T-cell (primary cell): ENCODE measurements at regions not wholly inside any gene's neighbourhood (a gene's known extent, or its start where the extent isn't known, plus 50 kb on each side); places are given as distances from the start of the nearest gene placed in this dataset.

ENCODE experiments used
- ATAC-seq, 4 experiments: fragments of 200-7000 bp in 3 of 4; fragments of 150-1000 bp in 1 of 4; cut with Tn5 transposase; replicated peaks in 1 of 4; 1 replicate in 3 of 4; 2 replicates in 1 of 4; pipeline ENCODE4 v1.10.0; 2021; ENCODE audit warnings: moderate library complexity in 3 of 4, mild to moderate bottlenecking in 2 of 4, moderate number of reproducible peaks in 1 of 4
- CTCF ChIA-PET, 2 donors: fragments of 300-600 bp; sonication (Branson Sonifier 250); formaldehyde crosslinking; loops; one replicate each; lab custom pipeline; 2022; ENCODE audit warnings: antibody characterized with exemption in 2 of 2; lab: Charles Lee
- POLR2A ChIA-PET, 2 donors: fragments of 300-600 bp; sonication (Branson Sonifier 250); formaldehyde crosslinking; loops; one replicate each; lab custom pipeline; 2022; ENCODE audit warnings: antibody characterized with exemption in 2 of 2; lab: Charles Lee
- DNase-seq, 35 experiments: peaks; one replicate each; pipeline versions ENCODE4 v3.0.0 to v3.0.0-alpha.2; 2013 to 2023
- H3K27ac ChIP-seq: one replicate; pipeline ENCODE4 v1.5.1; 2013; ENCODE audit warnings: low read length
- H3K27me3 ChIP-seq, 2 experiments: replicated peaks in 1 of 2; 1 replicate in 1 of 2; 2 replicates in 1 of 2; pipeline versions ENCODE4 v1.6.1 to v1.7.0; 2013; ENCODE audit warnings: low read length in 1 of 2, mixed read lengths in 1 of 2; ENCODE audit not compliant: control insufficient read depth in 2 of 2, insufficient read depth in 2 of 2; ENCODE audit errors: extremely low read depth in 1 of 2
- H3K36me3 ChIP-seq, 2 donors: 1 replicate in 1 of 2; 2 replicates in 1 of 2; pipeline versions ENCODE4 v1.6.1 to v1.7.0; 2013; ENCODE audit warnings: low read length in 1 of 2; ENCODE audit not compliant: control insufficient read depth in 2 of 2, insufficient read depth in 1 of 2; ENCODE audit errors: extremely low read depth in 1 of 2
- H3K4me1 ChIP-seq, 2 experiments: 1 replicate in 1 of 2; 2 replicates in 1 of 2; pipeline versions ENCODE4 v1.6.1 to v1.7.0; 2013; ENCODE audit warnings: low read length in 2 of 2, mixed read lengths in 1 of 2; ENCODE audit not compliant: insufficient read depth in 2 of 2, control insufficient read depth in 1 of 2; ENCODE audit errors: extremely low read depth in 1 of 2
- H3K4me3 ChIP-seq, 2 donors: 1 replicate in 1 of 2; 2 replicates in 1 of 2; pipeline versions ENCODE4 v1.5.1 to v1.7.0; 2013; ENCODE audit warnings: mild to moderate bottlenecking in 2 of 2, low read length in 1 of 2, moderate library complexity in 1 of 2; ENCODE audit not compliant: control insufficient read depth in 1 of 2; ENCODE audit errors: extremely low read depth in 1 of 2
- H3K9me3 ChIP-seq: 2 replicates; pipeline ENCODE4 v1.7.0; 2013
- H3K27ac Mint-ChIP-seq, 2 donors: one replicate each; pipeline ENCODE4 v1.8.0; 2020 to 2021; ENCODE audit warnings: mild to moderate bottlenecking in 2 of 2, mixed read lengths in 2 of 2
- H3K27me3 Mint-ChIP-seq, 2 donors: one replicate each; pipeline ENCODE4 v1.8.0; 2021 to 2022; ENCODE audit warnings: mixed read lengths in 2 of 2
- H3K36me3 Mint-ChIP-seq: one replicate; pipeline ENCODE4 v1.8.0; 2021; ENCODE audit warnings: mixed read lengths
- H3K4me1 Mint-ChIP-seq, 3 donors: one replicate each; pipeline ENCODE4 v1.8.0; 2020 to 2022; ENCODE audit warnings: mixed read lengths in 3 of 3, mild to moderate bottlenecking in 1 of 3
- H3K4me3 Mint-ChIP-seq, 3 donors: one replicate each; pipeline ENCODE4 v1.8.0; 2020 to 2022; ENCODE audit warnings: mild to moderate bottlenecking in 3 of 3, mixed read lengths in 3 of 3, moderate library complexity in 3 of 3
- H3K9me3 Mint-ChIP-seq, 3 donors: one replicate each; pipeline ENCODE4 v1.8.0; 2020 to 2022; ENCODE audit warnings: mixed read lengths in 3 of 3
- WGBS: methylation state at CpG from one replicate; pipeline ENCODE4 v1.1.5; 2013; ENCODE audit warnings: missing lambda C conversion rate; ENCODE audit not compliant: insufficient coverage; 5-methylcytosine and 5-hydroxymethylcytosine counted together

DNA sequence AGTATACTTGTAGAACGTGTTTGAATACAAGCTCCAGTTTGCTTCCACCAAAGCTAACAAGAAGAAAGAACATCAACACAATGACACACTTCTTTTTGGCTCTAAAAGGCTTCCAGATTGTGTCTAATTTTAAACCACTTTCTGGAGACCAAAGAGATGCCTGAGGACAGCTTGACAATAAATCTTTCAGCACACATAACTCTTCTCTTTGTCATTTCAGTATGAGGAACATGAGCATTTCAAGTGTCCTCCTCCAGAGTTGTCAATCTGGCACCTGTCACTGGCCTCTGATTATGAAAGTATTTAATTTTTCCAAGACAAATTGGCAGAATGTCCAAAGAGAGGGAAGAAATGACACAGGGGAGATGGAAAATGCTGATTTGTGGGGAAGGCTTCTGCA, 79.0 kb upstream of the TLR4 start:
- Mint-ChIP-seq H3K27me3 (no peaks in the 10 kb centered on the region), H3K4me3 (no peak overlapping the region), H3K9me3 (peaks cover 4 to 36% (median 28%) of the 10 kb centered on the region in 3 donors), H3K36me3 (no peaks in the 10 kb centered on the region), H3K4me1 (no peaks in the 10 kb centered on the region), H3K27ac (no peak overlapping the region)
- ATAC-seq: no peak
- CTCF ChIA-PET: no interaction called here
- H3K27me3 ChIP-seq: no peaks in the 10 kb centered on the region
- no peaks in the 10 kb centered on the region for H3K36me3 ChIP-seq
- no peak for DNase-seq
- 100% methylated on average over 1 of the region's 1 CpG for WGBS
- POLR2A ChIA-PET: no interaction called here
- no peaks in the 10 kb centered on the region for H3K4me1 ChIP-seq
- H3K4me3 ChIP-seq: no peak overlapping the region
- no peaks in the 10 kb centered on the region for H3K9me3 ChIP-seq
- no peak overlapping the region for H3K27ac ChIP-seq

DNA sequence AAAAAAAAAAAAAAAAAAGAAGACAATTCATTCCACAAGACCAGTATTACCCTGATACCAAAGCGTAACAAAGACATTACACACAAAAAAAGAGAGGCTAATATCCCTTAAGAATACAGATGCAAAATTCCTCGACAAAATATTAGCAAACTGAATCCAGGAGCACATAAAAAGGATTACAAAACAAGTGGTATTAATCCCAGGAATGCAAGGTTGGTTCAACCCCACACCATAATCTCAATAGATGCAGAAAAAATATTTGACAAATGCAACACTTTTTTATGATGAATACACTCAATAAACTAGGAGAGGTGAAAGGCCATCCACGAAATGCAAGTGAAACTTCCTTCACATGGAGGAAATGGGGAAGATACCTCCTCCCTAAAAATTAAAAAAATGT, 80.1 kb upstream of the TLR4 start:
- Histone ChIP-seq H3K4me3 (no peak overlapping the region), H3K36me3 (no peaks in the 10 kb centered on the region), H3K27me3 (no peaks in the 10 kb centered on the region), H3K9me3 (no peaks in the 10 kb centered on the region), H3K27ac (no peak overlapping the region), H3K4me1 (no peaks in the 10 kb centered on the region)
- 20% methylated on average over 1 of the region's 3 CpGs for WGBS
- POLR2A ChIA-PET: interaction anchor here in 1 of 2 donors (0.6 kb wide), 1 partner anchor 9 kb away, joined by 4 read pairs; no protein-coding TSS in a partner anchor
- peaks cover 4 to 36% (median 30%) of the 10 kb centered on the region in 3 donors for H3K9me3 Mint-ChIP-seq
- no peaks in the 10 kb centered on the region for H3K27me3 Mint-ChIP-seq
- no peak overlapping the region for H3K4me3 Mint-ChIP-seq
- no peaks in the 10 kb centered on the region for H3K36me3 Mint-ChIP-seq
- CTCF ChIA-PET: no interaction called here
- ATAC-seq (no peak), DNase-seq (peak in 1 of 35 experiments; percentile 2)
- no peaks in the 10 kb centered on the region for H3K4me1 Mint-ChIP-seq
- no peak overlapping the region for H3K27ac Mint-ChIP-seq

DNA sequence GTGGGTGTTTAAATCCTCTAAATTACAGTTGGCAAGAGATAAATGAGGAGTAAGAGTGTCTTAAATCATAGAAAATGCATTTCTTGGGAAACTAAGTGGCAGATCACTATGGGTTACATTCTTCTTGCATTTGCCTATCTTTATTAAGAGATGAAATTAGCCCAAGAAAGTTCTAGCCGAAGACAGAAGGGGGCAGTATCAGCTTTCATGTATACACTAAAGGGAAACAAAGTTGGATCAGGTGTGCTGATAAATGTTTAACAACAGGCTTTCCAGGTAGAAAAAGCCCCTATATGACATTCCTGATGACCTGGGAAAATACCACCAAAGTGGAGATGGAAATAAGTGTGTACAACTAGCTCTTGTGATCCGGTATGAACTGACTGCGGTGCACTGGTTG, 81.9 kb upstream of the TLR4 start:
- Histone ChIP-seq H3K9me3 (no peaks in the 10 kb centered on the region), H3K4me1 (no peaks in the 10 kb centered on the region), H3K27ac (no peak overlapping the region), H3K4me3 (no peak overlapping the region), H3K27me3 (no peaks in the 10 kb centered on the region), H3K36me3 (no peaks in the 10 kb centered on the region)
- ATAC-seq (no peak), DNase-seq (no peak)
- H3K27me3 Mint-ChIP-seq: no peaks in the 10 kb centered on the region
- H3K36me3 Mint-ChIP-seq: no peaks in the 10 kb centered on the region
- H3K9me3 Mint-ChIP-seq: peaks cover 4 to 36% (median 28%) of the 10 kb centered on the region in 3 donors
- H3K4me1 Mint-ChIP-seq: no peaks in the 10 kb centered on the region
- no peak overlapping the region for H3K27ac Mint-ChIP-seq
- H3K4me3 Mint-ChIP-seq: no peak overlapping the region
- WGBS: 100% methylated on average over 1 of the region's 3 CpGs
- ChIA-PET CTCF (no interaction called here), POLR2A (no interaction called here)

DNA sequence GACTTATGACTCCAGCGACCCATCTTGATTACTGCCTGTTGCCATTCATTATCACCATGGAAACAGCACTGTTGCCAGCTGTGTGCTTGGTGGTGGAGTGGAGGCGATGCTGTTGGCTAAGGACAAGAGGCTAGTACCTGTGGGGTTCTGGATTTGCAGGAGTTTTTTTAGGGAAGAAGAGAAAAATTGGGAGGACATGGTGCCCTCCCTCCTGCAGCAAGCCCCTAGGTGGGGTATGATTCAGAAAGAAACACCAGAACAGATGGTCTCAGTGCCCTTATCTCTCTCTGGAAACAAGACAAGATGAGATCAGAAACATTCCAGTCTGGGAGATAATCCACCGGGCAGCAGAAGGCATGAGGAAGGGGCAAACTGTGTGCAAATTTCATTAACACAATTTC, 87.8 kb upstream of the TLR4 start:
- Histone ChIP-seq H3K27ac (no peak overlapping the region), H3K4me1 (no peaks in the 10 kb centered on the region), H3K9me3 (no peaks in the 10 kb centered on the region), H3K4me3 (no peak overlapping the region), H3K27me3 (no peaks in the 10 kb centered on the region), H3K36me3 (no peaks in the 10 kb centered on the region)
- Mint-ChIP-seq H3K4me1 (no peaks in the 10 kb centered on the region), H3K27me3 (peaks cover 0 to 2% of the 10 kb centered on the region in 2 donors), H3K27ac (no peak overlapping the region), H3K9me3 (peaks cover 0 to 6% (median 4%) of the 10 kb centered on the region in 3 donors), H3K4me3 (no peak overlapping the region), H3K36me3 (no peaks in the 10 kb centered on the region)
- WGBS: 33% methylated on average over 1 of the region's 3 CpGs
- no peak for DNase-seq
- ChIA-PET POLR2A (no interaction called here), CTCF (no interaction called here)
- no peak for ATAC-seq

DNA sequence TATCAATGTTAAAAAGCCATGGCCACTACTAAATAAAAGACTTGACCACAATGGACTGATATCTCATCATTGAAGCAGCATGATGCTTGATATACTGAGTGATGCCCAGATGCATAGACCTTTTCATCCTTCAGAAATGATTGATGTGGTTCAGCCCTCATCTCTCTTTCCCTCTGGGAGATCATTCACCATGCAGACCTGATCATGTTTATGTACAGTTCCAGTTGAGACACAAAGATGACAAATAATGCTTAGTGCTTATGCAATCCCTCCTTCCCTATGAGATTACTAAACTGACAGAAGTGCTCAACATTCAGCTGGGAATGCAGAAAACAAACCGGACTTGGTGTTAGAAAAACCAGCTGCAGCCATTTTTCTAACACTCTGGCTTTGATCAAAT, 91.9 kb upstream of the TLR4 start:
- ChIA-PET CTCF (interaction anchor here in 1 of 2 donors (0.6 kb wide), 1 partner anchor 368 kb away, joined by 5 read pairs; no protein-coding TSS in a partner anchor), POLR2A (no interaction called here)
- H3K27me3 ChIP-seq: no peaks in the 10 kb centered on the region
- H3K9me3 Mint-ChIP-seq: peaks cover 0 to 11% (median 3%) of the 10 kb centered on the region in 3 donors
- no peak overlapping the region for H3K27ac Mint-ChIP-seq
- 45% methylated on average over 1 of the region's 1 CpG for WGBS
- no peaks in the 10 kb centered on the region for H3K9me3 ChIP-seq
- no peak for ATAC-seq
- H3K4me3 ChIP-seq: no peak overlapping the region
- DNase-seq: no peak
- no peaks in the 10 kb centered on the region for H3K36me3 ChIP-seq
- no peak overlapping the region for H3K27ac ChIP-seq
- no peaks in the 10 kb centered on the region for H3K36me3 Mint-ChIP-seq
- peaks cover 0 to 2% of the 10 kb centered on the region in 2 donors for H3K27me3 Mint-ChIP-seq
- no peaks in the 10 kb centered on the region for H3K4me1 ChIP-seq
- H3K4me3 Mint-ChIP-seq: no peak overlapping the region
- H3K4me1 Mint-ChIP-seq: no peaks in the 10 kb centered on the region

DNA sequence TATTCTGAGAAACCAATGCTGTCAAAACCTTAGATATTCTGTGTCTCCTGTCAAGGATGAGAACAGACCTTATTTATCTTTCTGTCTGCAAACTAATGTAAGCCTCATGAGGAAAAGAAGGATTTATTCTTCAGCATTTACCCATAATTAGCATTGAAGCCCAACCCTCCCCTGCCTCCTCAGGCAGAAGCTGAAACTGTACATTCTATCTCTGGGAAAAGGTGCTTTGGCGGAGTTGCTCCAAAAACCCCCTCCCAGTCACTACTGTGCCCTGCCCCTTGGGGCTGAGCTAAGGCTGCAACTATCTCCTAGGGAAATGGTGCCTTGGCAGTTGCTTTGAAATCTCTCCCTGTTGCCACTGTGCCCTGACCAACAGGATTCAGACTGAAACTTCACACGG, 106.2 kb upstream of the TLR4 start:
- Histone ChIP-seq H3K9me3 (no peaks in the 10 kb centered on the region), H3K27ac (no peak overlapping the region), H3K27me3 (no peaks in the 10 kb centered on the region), H3K4me1 (no peaks in the 10 kb centered on the region), H3K36me3 (no peaks in the 10 kb centered on the region), H3K4me3 (no peak overlapping the region)
- H3K27me3 Mint-ChIP-seq: no peaks in the 10 kb centered on the region
- ChIA-PET CTCF (no interaction called here), POLR2A (no interaction called here)
- H3K9me3 Mint-ChIP-seq: peaks cover 13 to 24% (median 21%) of the 10 kb centered on the region in 3 donors
- ATAC-seq (no peak), DNase-seq (no peak)
- H3K4me1 Mint-ChIP-seq: no peaks in the 10 kb centered on the region
- no peaks in the 10 kb centered on the region for H3K36me3 Mint-ChIP-seq
- H3K4me3 Mint-ChIP-seq: no peak overlapping the region
- 100% methylated on average over 2 of the region's 2 CpGs for WGBS
- H3K27ac Mint-ChIP-seq: no peak overlapping the region

DNA sequence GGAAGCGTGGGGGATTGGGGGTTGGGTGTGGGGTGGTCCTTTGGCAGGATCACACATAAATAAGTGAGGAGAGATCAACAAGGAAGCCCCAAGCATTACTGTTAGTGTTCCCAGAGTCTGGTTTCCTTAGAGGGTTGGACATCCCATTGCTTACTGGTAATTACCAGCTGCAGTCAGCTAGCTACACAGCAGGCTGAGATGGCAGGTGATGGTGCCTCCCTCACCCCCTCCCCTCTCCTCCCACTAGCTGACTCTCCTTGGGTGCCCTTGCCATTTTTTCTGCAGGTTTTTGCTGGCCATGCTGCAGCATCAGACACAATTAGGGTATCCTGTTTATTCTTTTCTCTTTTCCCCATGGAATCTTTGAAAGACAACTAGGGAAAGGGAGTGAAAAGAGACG, 107.5 kb upstream of the TLR4 start:
- CTCF ChIA-PET: no interaction called here
- no CpG with 5 or more reads among the region's 2 CpGs for WGBS
- Mint-ChIP-seq H3K9me3 (peaks cover 15 to 22% (median 19%) of the 10 kb centered on the region in 3 donors), H3K4me3 (no peak overlapping the region), H3K36me3 (no peaks in the 10 kb centered on the region), H3K4me1 (no peaks in the 10 kb centered on the region), H3K27ac (no peak overlapping the region), H3K27me3 (no peaks in the 10 kb centered on the region)
- no peaks in the 10 kb centered on the region for H3K27me3 ChIP-seq
- DNase-seq: no peak
- no peaks in the 10 kb centered on the region for H3K4me1 ChIP-seq
- POLR2A ChIA-PET: no interaction called here
- no peak overlapping the region for H3K4me3 ChIP-seq
- no peaks in the 10 kb centered on the region for H3K9me3 ChIP-seq
- no peak for ATAC-seq
- no peak overlapping the region for H3K27ac ChIP-seq
- no peaks in the 10 kb centered on the region for H3K36me3 ChIP-seq
